Left ventricle myocardium inferior (tissue), 1 donor: ENCODE measurements at regions not wholly inside any gene's neighbourhood (a gene's known extent, or its start where the extent isn't known, plus 50 kb on each side); places are given as distances from the start of the nearest gene placed in this dataset.
"Not testable (repeated sequence)": the region's sequence is repeated elsewhere in the genome, so short reads cannot be mapped to it uniquely, and the experiment has no call there.

Experiments used
- DNase-seq: peaks from one replicate; pipeline ENCODE4 v3.0.0-alpha.2; 2020
- H3K27ac ChIP-seq: fragments of 200-600 bp; replicated peaks from 2 replicates; pipeline ENCODE4 v1.8.0; 2021
- H3K27me3 ChIP-seq: fragments of 200-600 bp; 2 replicates; pipeline ENCODE4 v1.8.0; 2021; ENCODE audit warnings: low read depth
- H3K36me3 ChIP-seq: fragments of 200-600 bp; 2 replicates; pipeline ENCODE4 v1.8.0; 2021
- H3K4me1 ChIP-seq: fragments of 200-600 bp; 2 replicates; pipeline ENCODE4 v1.8.0; 2021
- H3K4me3 ChIP-seq: fragments of 200-600 bp; 2 replicates; pipeline ENCODE4 v1.8.0; 2021; ENCODE audit warnings: mild to moderate bottlenecking, moderate library complexity
- H3K9me3 ChIP-seq: fragments of 200-600 bp; replicated peaks from 2 replicates; pipeline ENCODE4 v1.8.0; 2021
- intact Hi-C: fragments of 100-400 bp; cut with micrococcal nuclease; formaldehyde crosslinking; loops from one replicate; pipeline ENCODE4 v1.11.0; 2022
- TF ChIP-seq, protein P1 (sequence below): fragments of 200-600 bp; IDR thresholded peaks from 2 replicates; pipeline ENCODE4 v1.8.0; 2021; ENCODE audit warnings: antibody characterized with exemption, mild to moderate bottlenecking, borderline replicate concordance
- donor health status: DM: no; HTN: yes; CAD: no; lungs with severe emphysema.

GRCh38 chr6:3672339-3672738 lies 79.2 kb downstream of the PXDC1 start:
- DNase-seq, H3K27ac ChIP-seq, H3K4me1 ChIP-seq, H3K36me3 ChIP-seq, H3K27me3 ChIP-seq, H3K4me3 ChIP-seq, intact Hi-C loops: not testable (repeated sequence)
- H3K9me3 ChIP-seq = peaks cover 62% of the 10 kb centered on the region

GRCh38 chr6:3671382-3671781 lies 80.1 kb downstream of the PXDC1 start:
- H3K9me3 ChIP-seq = peaks cover 64% of the 10 kb centered on the region
- intact Hi-C loops = no loop called here
- no peak overlapping the region for H3K27ac ChIP-seq
- no peaks in the 10 kb centered on the region for H3K36me3 ChIP-seq
- H3K27me3 ChIP-seq = no peaks in the 10 kb centered on the region
- no peak overlapping the region for H3K4me3 ChIP-seq
- no peak for DNase-seq
- TF ChIP-seq, protein P1, sequence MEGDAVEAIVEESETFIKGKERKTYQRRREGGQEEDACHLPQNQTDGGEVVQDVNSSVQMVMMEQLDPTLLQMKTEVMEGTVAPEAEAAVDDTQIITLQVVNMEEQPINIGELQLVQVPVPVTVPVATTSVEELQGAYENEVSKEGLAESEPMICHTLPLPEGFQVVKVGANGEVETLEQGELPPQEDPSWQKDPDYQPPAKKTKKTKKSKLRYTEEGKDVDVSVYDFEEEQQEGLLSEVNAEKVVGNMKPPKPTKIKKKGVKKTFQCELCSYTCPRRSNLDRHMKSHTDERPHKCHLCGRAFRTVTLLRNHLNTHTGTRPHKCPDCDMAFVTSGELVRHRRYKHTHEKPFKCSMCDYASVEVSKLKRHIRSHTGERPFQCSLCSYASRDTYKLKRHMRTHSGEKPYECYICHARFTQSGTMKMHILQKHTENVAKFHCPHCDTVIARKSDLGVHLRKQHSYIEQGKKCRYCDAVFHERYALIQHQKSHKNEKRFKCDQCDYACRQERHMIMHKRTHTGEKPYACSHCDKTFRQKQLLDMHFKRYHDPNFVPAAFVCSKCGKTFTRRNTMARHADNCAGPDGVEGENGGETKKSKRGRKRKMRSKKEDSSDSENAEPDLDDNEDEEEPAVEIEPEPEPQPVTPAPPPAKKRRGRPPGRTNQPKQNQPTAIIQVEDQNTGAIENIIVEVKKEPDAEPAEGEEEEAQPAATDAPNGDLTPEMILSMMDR = no peak
- H3K4me1 ChIP-seq = no peaks in the 10 kb centered on the region

GRCh38 chr6:3670356-3670755 lies 81.2 kb downstream of the PXDC1 start:
- no peak for DNase-seq
- no peak overlapping the region for H3K27ac ChIP-seq
- H3K27me3 ChIP-seq = peaks cover 6% of the 10 kb centered on the region
- H3K4me3 ChIP-seq = no peak overlapping the region
- TF ChIP-seq, protein P1 = no peak
- no peaks in the 10 kb centered on the region for H3K4me1 ChIP-seq
- H3K9me3 ChIP-seq = peaks cover 54% of the 10 kb centered on the region
- intact Hi-C loops = no loop called here
- H3K36me3 ChIP-seq = no peaks in the 10 kb centered on the region

- H3K9me3 ChIP-seq = peaks cover 52% of the 10 kb centered on the region
- no peaks in the 10 kb centered on the region for H3K4me1 ChIP-seq
- H3K4me3 ChIP-seq = no peak overlapping the region
- no peaks in the 10 kb centered on the region for H3K36me3 ChIP-seq
- H3K27ac ChIP-seq = no peak overlapping the region
- intact Hi-C loops = no loop called here
- H3K27me3 ChIP-seq = peaks cover 10% of the 10 kb centered on the region
- TF ChIP-seq, protein P1 = no peak
- DNase-seq = no peak
Observed at GRCh38 chr6:3669916-3670315, 81.6 kb downstream of the PXDC1 start.

DNA sequence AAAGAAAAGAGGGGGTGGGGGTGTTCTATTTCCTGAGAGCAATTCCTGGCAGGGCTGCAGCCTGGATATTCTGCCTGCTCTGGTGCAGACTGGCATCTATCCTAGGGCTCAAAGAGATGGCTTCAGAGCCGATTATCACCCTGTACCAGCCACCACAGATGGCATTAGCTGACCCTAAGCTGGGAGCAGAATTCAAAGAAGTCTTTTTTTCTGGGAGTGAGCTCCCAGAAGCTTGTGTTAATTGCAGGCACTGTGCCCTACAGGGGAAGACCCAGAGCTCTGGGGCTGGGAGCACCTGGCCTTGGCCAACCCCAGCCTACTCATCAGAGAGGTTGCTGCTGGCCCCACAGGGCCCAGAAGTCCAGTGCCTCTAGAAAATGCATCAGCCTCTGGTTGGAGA lies 85.9 kb downstream of the PXDC1 start:
- TF ChIP-seq, protein P1 = no peak
- H3K27ac ChIP-seq = no peak overlapping the region
- no peak for DNase-seq

DNA sequence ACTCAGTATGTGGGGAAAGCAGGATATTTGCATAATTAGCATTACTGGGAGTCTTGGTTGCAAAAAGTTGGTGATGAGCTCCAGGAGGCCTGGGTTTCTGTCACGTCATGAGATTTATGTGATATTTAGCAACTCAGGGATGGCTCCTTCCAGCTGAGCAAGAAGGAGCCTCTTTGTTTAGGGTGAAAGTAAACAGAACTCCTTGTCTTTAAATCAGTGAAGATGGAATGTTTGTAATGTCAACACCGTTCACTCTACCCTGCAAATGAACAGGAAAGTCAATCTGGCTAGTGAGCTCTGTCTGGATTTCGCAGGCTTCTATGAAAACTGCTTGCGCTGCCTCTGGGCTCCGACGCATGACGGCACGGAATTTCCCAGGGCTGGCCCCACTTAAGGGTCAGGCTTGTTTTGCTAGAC lies 86.9 kb downstream of the PXDC1 start:
- TF ChIP-seq, protein P1 = no peak
- Histone ChIP-seq H3K27ac (no peak overlapping the region), H3K4me1 (no peaks in the 10 kb centered on the region), H3K9me3 (peaks cover 25% of the 10 kb centered on the region), H3K4me3 (no peak overlapping the region), H3K27me3 (peaks cover 26% of the 10 kb centered on the region), H3K36me3 (no peaks in the 10 kb centered on the region)
- DNase-seq = no peak
- intact Hi-C loops = no loop called here

More for the DNA sequence above, 85.9 kb downstream of the PXDC1 start:
- Histone ChIP-seq H3K9me3 (peaks cover 28% of the 10 kb centered on the region), H3K36me3 (no peaks in the 10 kb centered on the region), H3K4me3 (no peak overlapping the region), H3K4me1 (no peaks in the 10 kb centered on the region), H3K27me3 (peaks cover 22% of the 10 kb centered on the region)
- intact Hi-C loops = no loop called here
